Activated T-cell treated with anti-CD3 and anti-CD28 coated beads, Interleukin-2, amount 50 U/mL, for 4 hours (primary cell): ENCODE measurements at regions not wholly inside any gene's neighbourhood (a gene's known extent, or its start where the extent isn't known, plus 50 kb on each side); places are given as distances from the start of the nearest gene placed in this dataset.

Experiments used
- ATAC-seq, 2 donors: fragments of 200-7000 bp; cut with Tn5 transposase; one replicate each; pipeline ENCODE4 v1.10.0; 2021
- DNase-seq: peaks from one replicate; pipeline ENCODE4 v3.0.0-alpha.2; 2020
- H3K27me3 Mint-ChIP-seq: one replicate; pipeline ENCODE4 v1.8.0; 2021; ENCODE audit warnings: low read depth, mixed read lengths
- H3K36me3 Mint-ChIP-seq: one replicate; pipeline ENCODE4 v1.8.0; 2022; ENCODE audit warnings: mixed read lengths; ENCODE audit not compliant: insufficient read depth
- H3K4me1 Mint-ChIP-seq: one replicate; pipeline ENCODE4 v1.8.0; 2021; ENCODE audit warnings: low read depth, mixed read lengths
- H3K4me3 Mint-ChIP-seq: one replicate; pipeline ENCODE4 v1.8.0; 2021; ENCODE audit warnings: mild to moderate bottlenecking, moderate library complexity, mixed read lengths
- H3K9me3 Mint-ChIP-seq: one replicate; pipeline ENCODE4 v1.8.0; 2021; ENCODE audit warnings: mixed read lengths

GRCh38 chr6:159104163-159104925 is 59.6 kb upstream of the TAGAP start:
- Mint-ChIP-seq H3K9me3 (no peaks in the 10 kb centered on the region), H3K4me1 (peaks cover 89% of the 10 kb centered on the region), H3K36me3 (no peaks in the 10 kb centered on the region), H3K27me3 (no peaks in the 10 kb centered on the region), H3K4me3 (peak overlapping the region; percentile 72)
- DNase-seq: peak; percentile 78
- peak; percentile 61 to 77 for ATAC-seq

GRCh38 chr6:159103396-159104162 is 58.8 kb upstream of the TAGAP start:
- DNase-seq (no peak), ATAC-seq (peak in 1 of 2 donors; percentile 1)
- Mint-ChIP-seq H3K4me3 (peak overlapping the region; percentile 72), H3K9me3 (no peaks in the 10 kb centered on the region), H3K4me1 (peaks cover 91% of the 10 kb centered on the region), H3K36me3 (no peaks in the 10 kb centered on the region), H3K27me3 (no peaks in the 10 kb centered on the region)

GRCh38 chr6:159102373-159103160 is 57.8 kb upstream of the TAGAP start:
- Mint-ChIP-seq H3K36me3 (no peaks in the 10 kb centered on the region), H3K27me3 (no peaks in the 10 kb centered on the region), H3K9me3 (no peaks in the 10 kb centered on the region), H3K4me3 (no peak overlapping the region), H3K4me1 (peaks cover 91% of the 10 kb centered on the region)
- DNase-seq: no peak
- no peak for ATAC-seq

- H3K36me3 Mint-ChIP-seq: no peaks in the 10 kb centered on the region
- H3K4me1 Mint-ChIP-seq: peaks cover 91% of the 10 kb centered on the region
- DNase-seq (no peak), ATAC-seq (no peak)
- no peak overlapping the region for H3K4me3 Mint-ChIP-seq
- H3K9me3 Mint-ChIP-seq: no peaks in the 10 kb centered on the region
- H3K27me3 Mint-ChIP-seq: no peaks in the 10 kb centered on the region
Measured at GRCh38 chr6:159101656-159102055, 56.9 kb upstream of the TAGAP start.

GRCh38 chr6:159100395-159101182 is 55.8 kb upstream of the TAGAP start:
- DNase-seq: no peak
- H3K9me3 Mint-ChIP-seq: no peaks in the 10 kb centered on the region
- H3K36me3 Mint-ChIP-seq: no peaks in the 10 kb centered on the region
- H3K27me3 Mint-ChIP-seq: no peaks in the 10 kb centered on the region
- no peak overlapping the region for H3K4me3 Mint-ChIP-seq
- no peak for ATAC-seq
- H3K4me1 Mint-ChIP-seq: peaks cover 86% of the 10 kb centered on the region

- ATAC-seq (no peak), DNase-seq (no peak)
- no peaks in the 10 kb centered on the region for H3K27me3 Mint-ChIP-seq
- no peaks in the 10 kb centered on the region for H3K36me3 Mint-ChIP-seq
- no peaks in the 10 kb centered on the region for H3K9me3 Mint-ChIP-seq
- H3K4me3 Mint-ChIP-seq: no peak overlapping the region
- H3K4me1 Mint-ChIP-seq: peaks cover 85% of the 10 kb centered on the region
Measured at GRCh38 chr6:159099961-159100360, 55.2 kb upstream of the TAGAP start.

GRCh38 chr6:159099276-159099675 is 54.5 kb upstream of the TAGAP start:
- ATAC-seq (no peak), DNase-seq (no peak)
- Mint-ChIP-seq H3K36me3 (no peaks in the 10 kb centered on the region), H3K4me1 (peaks cover 85% of the 10 kb centered on the region), H3K4me3 (peak overlapping the region; percentile 78), H3K27me3 (no peaks in the 10 kb centered on the region), H3K9me3 (no peaks in the 10 kb centered on the region)

- Mint-ChIP-seq H3K4me1 (peaks cover 85% of the 10 kb centered on the region), H3K36me3 (no peaks in the 10 kb centered on the region), H3K9me3 (no peaks in the 10 kb centered on the region), H3K27me3 (no peaks in the 10 kb centered on the region), H3K4me3 (peak overlapping the region; percentile 78)
- peak; percentile 57 to 62 for ATAC-seq
- peak; percentile 69 for DNase-seq
Measured at GRCh38 chr6:159098636-159099106, 53.9 kb upstream of the TAGAP start.

- Mint-ChIP-seq H3K4me1 (peaks cover 82% of the 10 kb centered on the region), H3K4me3 (peak overlapping the region; percentile 58), H3K9me3 (no peaks in the 10 kb centered on the region), H3K36me3 (no peaks in the 10 kb centered on the region), H3K27me3 (no peaks in the 10 kb centered on the region)
- ATAC-seq: peak; percentile 46 to 63
- DNase-seq: peak; percentile 59
Measured at GRCh38 chr6:159097256-159097655, 52.5 kb upstream of the TAGAP start.

GRCh38 chr6:159095616-159096015 is 50.8 kb upstream of the TAGAP start:
- no peaks in the 10 kb centered on the region for H3K27me3 Mint-ChIP-seq
- no peaks in the 10 kb centered on the region for H3K9me3 Mint-ChIP-seq
- no peak overlapping the region for H3K4me3 Mint-ChIP-seq
- DNase-seq (no peak), ATAC-seq (no peak)
- peaks cover 71% of the 10 kb centered on the region for H3K4me1 Mint-ChIP-seq
- no peaks in the 10 kb centered on the region for H3K36me3 Mint-ChIP-seq

- DNase-seq (peak; percentile 56), ATAC-seq (peak; percentile 58 to 71)
- no peaks in the 10 kb centered on the region for H3K36me3 Mint-ChIP-seq
- H3K4me3 Mint-ChIP-seq: peak overlapping the region; percentile 75
- H3K27me3 Mint-ChIP-seq: no peaks in the 10 kb centered on the region
- H3K9me3 Mint-ChIP-seq: no peaks in the 10 kb centered on the region
- H3K4me1 Mint-ChIP-seq: peaks cover 64% of the 10 kb centered on the region
Measured at GRCh38 chr6:159094444-159095252, 49.9 kb upstream of the TAGAP start.
